Large intestine (tissue), 3 donors: ENCODE measurements at regions not wholly inside any gene's neighbourhood (a gene's known extent, or its start where the extent isn't known, plus 50 kb on each side); places are given as distances from the start of the nearest gene placed in this dataset.
"Not testable (repeated sequence)": the region's sequence is repeated elsewhere in the genome, so short reads cannot be mapped to it uniquely, and the experiment has no call there.

Experiments used
- DNase-seq, 2 donors: peaks; one replicate each; pipeline versions ENCODE4 v3.0.0 to v3.0.0-alpha.2; 2013
- H3K27ac ChIP-seq: one replicate; pipeline ENCODE4 v1.5.1; 2013; ENCODE audit warnings: low read length
- H3K27me3 ChIP-seq: 2 replicates; pipeline ENCODE4 v1.6.1; 2013; ENCODE audit warnings: low read length; ENCODE audit not compliant: control insufficient read depth, insufficient read depth
- H3K36me3 ChIP-seq: 2 replicates; pipeline ENCODE4 v1.6.1; 2013; ENCODE audit warnings: low read length; ENCODE audit not compliant: control insufficient read depth, insufficient read depth
- H3K4me1 ChIP-seq: one replicate; pipeline ENCODE4 v1.6.1; 2013; ENCODE audit warnings: low read length; ENCODE audit not compliant: control insufficient read depth, insufficient read depth
- H3K4me3 ChIP-seq: one replicate; pipeline ENCODE4 v1.5.1; 2013; ENCODE audit warnings: low read length
- H3K9me3 ChIP-seq: one replicate; pipeline ENCODE4 v1.6.1; 2013; ENCODE audit warnings: mild to moderate bottlenecking, low read depth, low read length, moderate library complexity; ENCODE audit not compliant: control insufficient read depth
- WGBS: methylation state at CpG from one replicate; pipeline ENCODE4 v1.1.5; 2013; ENCODE audit warnings: low lambda C conversion rate; ENCODE audit not compliant: insufficient coverage; 5-methylcytosine and 5-hydroxymethylcytosine counted together

GRCh38 chr6:84866715-84867114 lies 102.3 kb upstream of the TBX18 start:
- no peaks in the 10 kb centered on the region for H3K9me3 ChIP-seq
- H3K4me3 ChIP-seq, result no peak overlapping the region
- no peaks in the 10 kb centered on the region for H3K36me3 ChIP-seq
- no peak overlapping the region for H3K27ac ChIP-seq
- WGBS, result 20% methylated on average over 1 of the region's 1 CpG
- no peaks in the 10 kb centered on the region for H3K27me3 ChIP-seq
- H3K4me1 ChIP-seq, result no peaks in the 10 kb centered on the region
- no peak for DNase-seq

- H3K36me3 ChIP-seq, H3K9me3 ChIP-seq, H3K27me3 ChIP-seq, H3K4me1 ChIP-seq, DNase-seq, H3K4me3 ChIP-seq, H3K27ac ChIP-seq: not testable (repeated sequence)
- WGBS, result 100% methylated on average over 1 of the region's 1 CpG
Observed at GRCh38 chr6:84865372-84865771, 101.0 kb upstream of the TBX18 start.

- no peak overlapping the region for H3K4me3 ChIP-seq
- no peaks in the 10 kb centered on the region for H3K36me3 ChIP-seq
- H3K4me1 ChIP-seq, result no peaks in the 10 kb centered on the region
- DNase-seq, result no peak
- no peak overlapping the region for H3K27ac ChIP-seq
- no peaks in the 10 kb centered on the region for H3K27me3 ChIP-seq
- H3K9me3 ChIP-seq, result no peaks in the 10 kb centered on the region
- no CpG with 5 or more reads among the region's 1 CpG for WGBS
Observed at GRCh38 chr6:84862843-84863242, 98.4 kb upstream of the TBX18 start.

- no peak for DNase-seq
- Histone ChIP-seq H3K36me3 (no peaks in the 10 kb centered on the region), H3K27ac (no peak overlapping the region), H3K27me3 (no peaks in the 10 kb centered on the region), H3K9me3 (no peaks in the 10 kb centered on the region), H3K4me1 (no peaks in the 10 kb centered on the region), H3K4me3 (no peak overlapping the region)
- no CpG with 5 or more reads among the region's 2 CpGs for WGBS
Observed at GRCh38 chr6:84860920-84861319, 96.5 kb upstream of the TBX18 start.

- Histone ChIP-seq H3K27me3 (no peaks in the 10 kb centered on the region), H3K27ac (no peak overlapping the region), H3K4me3 (no peak overlapping the region), H3K4me1 (no peaks in the 10 kb centered on the region), H3K9me3 (no peaks in the 10 kb centered on the region), H3K36me3 (no peaks in the 10 kb centered on the region)
- 88% methylated on average over 3 of the region's 6 CpGs for WGBS
- DNase-seq, result no peak
Observed at GRCh38 chr6:84860509-84860908, 96.1 kb upstream of the TBX18 start.

GRCh38 chr6:84854811-84855400 lies 90.5 kb upstream of the TBX18 start:
- no peak for DNase-seq
- WGBS, result 100% methylated on average over 1 of the region's 8 CpGs
- Histone ChIP-seq H3K36me3 (no peaks in the 10 kb centered on the region), H3K4me3 (no peak overlapping the region), H3K27ac (no peak overlapping the region), H3K27me3 (no peaks in the 10 kb centered on the region), H3K4me1 (no peaks in the 10 kb centered on the region), H3K9me3 (no peaks in the 10 kb centered on the region)

GRCh38 chr6:84853901-84854300 lies 89.5 kb upstream of the TBX18 start:
- no peak overlapping the region for H3K4me3 ChIP-seq
- no peaks in the 10 kb centered on the region for H3K9me3 ChIP-seq
- H3K27ac ChIP-seq, result no peak overlapping the region
- no peaks in the 10 kb centered on the region for H3K27me3 ChIP-seq
- DNase-seq, result no peak
- no peaks in the 10 kb centered on the region for H3K4me1 ChIP-seq
- no peaks in the 10 kb centered on the region for H3K36me3 ChIP-seq

- no peak for DNase-seq
- H3K27ac ChIP-seq, result no peak overlapping the region
- no peak overlapping the region for H3K4me3 ChIP-seq
- no peaks in the 10 kb centered on the region for H3K9me3 ChIP-seq
- 60% methylated on average over 1 of the region's 1 CpG for WGBS
- H3K27me3 ChIP-seq, result no peaks in the 10 kb centered on the region
- no peaks in the 10 kb centered on the region for H3K4me1 ChIP-seq
- H3K36me3 ChIP-seq, result no peaks in the 10 kb centered on the region
Observed at GRCh38 chr6:84848960-84849359, 84.6 kb upstream of the TBX18 start.

- Histone ChIP-seq H3K4me3 (no peak overlapping the region), H3K27ac (no peak overlapping the region), H3K36me3 (no peaks in the 10 kb centered on the region), H3K4me1 (no peaks in the 10 kb centered on the region), H3K9me3 (no peaks in the 10 kb centered on the region), H3K27me3 (no peaks in the 10 kb centered on the region)
- 20% methylated on average over 1 of the region's 3 CpGs for WGBS
- DNase-seq, result no peak
Observed at GRCh38 chr6:84847390-84848160, 83.2 kb upstream of the TBX18 start.

- Histone ChIP-seq H3K9me3 (no peaks in the 10 kb centered on the region), H3K27ac (no peak overlapping the region), H3K4me1 (no peaks in the 10 kb centered on the region), H3K27me3 (no peaks in the 10 kb centered on the region), H3K36me3 (no peaks in the 10 kb centered on the region), H3K4me3 (no peak overlapping the region)
- DNase-seq, result no peak
Observed at GRCh38 chr6:84842525-84843166, 78.2 kb upstream of the TBX18 start.
